Astrocyte of the spinal cord (primary cell): ENCODE measurements at regions not wholly inside any gene's neighbourhood (a gene's known extent, or its start where the extent isn't known, plus 50 kb on each side); places are given as distances from the start of the nearest gene placed in this dataset.

Experiments used
- DNase-seq: peaks from one replicate; pipeline ENCODE4 v3.0.0; 2011; ENCODE audit warnings: low read depth, low spot score
- H3K4me3 ChIP-seq: 2 replicates; pipeline ENCODE4 v1.5.1; 2011; ENCODE audit warnings: low read depth, mild to moderate bottlenecking, low read length, moderate library complexity
- CTCF ChIP-seq: IDR thresholded peaks from 2 replicates; pipeline ENCODE4 v1.5.1; 2012; ENCODE audit warnings: low read depth, mild to moderate bottlenecking, low read length, inconsistent platforms
- in situ Hi-C: cut with HindIII; loops from 2 replicates; pipeline ENCODE4 v1.10.0; 2017; ENCODE audit warnings: low sequenced_read_pairs

DNA sequence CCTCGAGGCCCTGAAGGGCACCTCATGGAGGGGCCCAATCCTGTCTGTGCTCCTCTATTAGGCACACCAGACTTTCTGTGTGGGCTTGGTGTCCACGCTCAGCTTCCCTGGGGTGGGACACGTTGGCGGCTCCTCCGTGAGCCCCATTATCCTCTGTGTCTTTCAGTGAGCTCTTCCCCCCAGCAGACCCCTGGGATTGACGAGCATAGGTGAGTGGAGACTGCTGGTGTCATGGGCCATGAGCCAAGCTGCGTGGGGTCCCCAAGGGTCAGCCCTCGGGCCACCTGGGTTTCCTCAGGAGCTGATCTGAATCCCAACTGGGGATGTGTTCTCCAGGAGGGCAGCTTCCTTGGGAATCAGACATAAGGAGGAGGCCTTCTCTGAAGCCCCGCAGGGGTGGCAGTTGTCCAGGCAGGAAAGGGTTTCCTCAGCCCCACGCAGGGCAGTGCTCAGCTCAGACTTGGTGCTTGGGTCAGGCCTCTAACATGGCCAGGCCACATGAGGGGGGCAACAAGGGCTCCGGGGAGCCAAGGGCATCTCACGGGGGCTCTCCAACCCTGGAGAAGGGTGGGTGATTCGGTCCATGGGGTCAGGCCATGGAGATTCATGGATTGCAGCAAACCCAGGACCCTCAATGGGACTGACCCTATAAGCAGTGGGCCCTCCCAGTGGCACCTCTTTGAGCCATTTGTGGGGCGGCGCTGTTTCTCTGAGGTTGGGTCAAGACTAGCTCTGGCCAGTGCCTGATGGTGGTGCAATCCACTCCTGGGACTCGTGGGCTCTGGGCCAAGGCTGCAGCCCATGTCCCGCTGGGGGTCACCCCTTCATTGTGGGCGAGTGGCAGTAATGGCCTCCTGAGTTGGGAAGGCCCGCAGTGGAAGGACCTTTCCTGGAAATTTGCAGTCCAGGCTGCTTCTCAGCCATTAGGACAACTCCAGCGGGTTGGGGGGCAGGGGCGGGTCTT, 222.5 kb downstream of the SNRPN start:
- in situ Hi-C loops, result no loop called here
- no peak for DNase-seq
- no peak for TF ChIP-seq CTCF
- no peak overlapping the region for H3K4me3 ChIP-seq

DNA sequence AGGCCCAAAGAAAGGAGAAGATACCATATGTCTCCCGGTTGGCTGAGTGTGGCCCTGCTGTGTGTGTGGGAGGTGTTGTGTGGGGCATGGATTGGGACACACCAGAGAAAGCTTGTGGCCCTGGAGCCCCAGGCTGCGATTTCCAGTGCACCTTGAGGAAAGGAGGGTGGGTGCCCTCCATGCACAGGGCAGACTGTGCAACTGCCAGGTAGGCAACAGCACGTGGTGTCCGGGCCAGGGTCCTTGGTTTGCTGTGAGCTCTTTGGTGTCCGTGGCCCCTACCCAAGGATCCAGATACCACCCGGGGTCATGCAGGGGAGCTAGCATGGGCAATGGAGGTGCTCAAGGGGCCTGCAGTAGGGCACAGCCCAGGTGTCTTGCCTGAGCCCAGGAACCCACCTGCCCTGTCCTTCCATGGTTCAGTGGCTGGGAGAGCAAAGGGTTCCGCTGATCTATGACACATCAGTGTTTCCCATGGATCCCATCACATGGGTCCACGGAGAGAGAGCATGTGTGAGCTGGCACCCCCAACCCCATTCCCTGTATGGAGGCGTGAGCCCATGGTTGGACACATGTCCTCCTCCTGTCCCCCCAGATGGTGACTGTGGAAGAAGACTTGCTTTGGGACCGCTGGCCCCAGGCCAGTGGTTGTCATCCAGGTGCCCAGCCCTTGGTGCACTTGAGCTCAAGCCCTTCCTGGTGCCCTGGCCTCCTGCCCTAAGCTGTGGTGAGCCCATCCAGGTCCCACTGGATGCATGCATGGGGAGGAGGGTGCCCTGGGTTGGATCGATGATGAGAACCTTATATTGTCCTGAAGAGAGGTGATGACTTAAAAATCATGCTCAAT, 223.4 kb downstream of the SNRPN start:
- no peak overlapping the region for H3K4me3 ChIP-seq
- in situ Hi-C loops, result no loop called here
- TF ChIP-seq CTCF, result no peak
- no peak for DNase-seq

GRCh38 chr15:25178835-25179672, 224.3 kb downstream of the SNRPN start:
- H3K4me3 ChIP-seq, result no peak overlapping the region
- in situ Hi-C loops, result no loop called here
- TF ChIP-seq CTCF, result no peak
- no peak for DNase-seq

DNA sequence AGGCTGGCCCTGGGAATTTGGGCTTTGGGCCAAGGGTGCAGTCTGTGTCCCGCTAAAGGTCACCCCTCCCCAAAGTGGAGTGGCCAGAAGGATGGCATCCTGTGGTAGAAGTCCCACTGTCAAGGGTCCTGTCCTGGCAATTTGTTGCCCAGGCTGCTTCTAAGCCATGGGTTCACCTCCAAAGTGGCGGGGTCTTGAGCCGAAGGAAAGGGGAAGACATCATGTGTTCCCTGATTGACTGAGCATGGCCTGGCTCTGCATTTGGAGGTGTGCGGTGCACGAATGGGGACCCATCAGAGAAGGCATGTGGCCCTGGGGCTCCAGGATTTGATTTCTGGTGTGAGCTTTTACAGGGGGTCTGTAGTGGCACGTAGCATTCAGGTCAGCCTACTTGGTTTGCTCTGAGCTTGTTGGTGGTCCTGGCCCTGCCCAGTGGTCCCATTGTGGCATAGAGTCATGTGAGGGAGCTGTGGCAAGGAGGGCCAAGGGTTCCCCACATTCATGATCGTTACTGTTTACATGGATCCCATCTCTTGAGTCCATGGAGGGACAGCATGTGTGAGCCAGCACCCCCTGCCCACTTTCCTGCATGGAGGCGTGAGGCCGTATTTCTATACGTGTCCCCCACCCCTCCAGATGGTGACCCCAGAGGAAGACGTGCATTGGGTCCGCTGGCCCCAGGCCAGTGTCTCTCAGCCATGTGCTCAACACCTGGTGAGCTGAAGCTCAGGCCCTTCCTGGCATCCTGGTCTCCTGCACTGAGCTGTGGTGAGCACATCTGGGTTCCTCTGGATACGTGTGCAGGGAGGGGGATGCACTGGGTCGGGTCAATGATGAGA, 225.1 kb downstream of the SNRPN start:
- no peak for TF ChIP-seq CTCF
- DNase-seq, result no peak
- in situ Hi-C loops, result no loop called here
- H3K4me3 ChIP-seq, result no peak overlapping the region

- in situ Hi-C loops, result no loop called here
- H3K4me3 ChIP-seq, result no peak overlapping the region
- TF ChIP-seq CTCF, result no peak
- no peak for DNase-seq
These were observed 226.0 kb downstream of the SNRPN start for GRCh38 chr15:25180606-25181292.
